H9 (cell line): ENCODE measurements at regions not wholly inside any gene's neighbourhood (a gene's known extent, or its start where the extent isn't known, plus 50 kb on each side); places are given as distances from the start of the nearest gene placed in this dataset.

Experiments
- DNase-seq: peaks from one replicate; pipeline ENCODE4 v3.0.0-alpha.2; 2017
- H2AFZ ChIP-seq: one replicate; pipeline ENCODE4 v1.6.1; 2013; ENCODE audit warnings: mild to moderate bottlenecking, low read length, control low read depth, moderate library complexity
- H2AK5ac ChIP-seq: 2 replicates; pipeline ENCODE4 v1.6.1; 2013; ENCODE audit warnings: low read length, control low read depth, mixed read lengths; ENCODE audit not compliant: insufficient read length
- H2BK120ac ChIP-seq: one replicate; pipeline ENCODE4 v1.6.1; 2013; ENCODE audit warnings: low read depth, mild to moderate bottlenecking, low read length, control low read depth, inconsistent platforms; ENCODE audit not compliant: poor library complexity, severe bottlenecking
- H2BK12ac ChIP-seq: 2 replicates; pipeline ENCODE4 v1.6.1; 2013; ENCODE audit warnings: low read length, control low read depth, mixed read lengths, low read depth; ENCODE audit not compliant: insufficient read length
- H2BK15ac ChIP-seq: 2 replicates; pipeline ENCODE4 v1.6.1; 2013; ENCODE audit warnings: low read depth, low read length, control low read depth
- H2BK20ac ChIP-seq: one replicate; pipeline ENCODE4 v1.6.1; 2013; ENCODE audit warnings: low read depth, mild to moderate bottlenecking, low read length, control low read depth, inconsistent platforms; ENCODE audit not compliant: poor library complexity, severe bottlenecking
- H2BK5ac ChIP-seq: 2 replicates; pipeline ENCODE4 v1.6.1; 2013; ENCODE audit warnings: low read length, control low read depth, mixed read lengths; ENCODE audit not compliant: insufficient read length
- H3K14ac ChIP-seq: 2 replicates; pipeline ENCODE4 v1.6.1; 2013; ENCODE audit warnings: low read length, control low read depth; ENCODE audit not compliant: insufficient read depth
- H3K18ac ChIP-seq: 2 replicates; pipeline ENCODE4 v1.6.1; 2013; ENCODE audit warnings: low read depth, mild to moderate bottlenecking, mixed read lengths, low read length, control low read depth; ENCODE audit not compliant: insufficient read length
- H3K23ac ChIP-seq: 2 replicates; pipeline ENCODE4 v1.6.1; 2013; ENCODE audit warnings: low read length, control low read depth, mixed read lengths, low read depth; ENCODE audit not compliant: insufficient read length
- H3K23me2 ChIP-seq: 2 replicates; pipeline ENCODE4 v1.6.1; 2013; ENCODE audit warnings: low read depth, mild to moderate bottlenecking, mixed read lengths, low read length, control low read depth; ENCODE audit not compliant: insufficient read length, poor library complexity, severe bottlenecking
- H3K27ac ChIP-seq: 2 replicates; pipeline ENCODE4 v1.5.1; 2013; ENCODE audit warnings: low read length, control low read depth, mixed read lengths, low read depth; ENCODE audit not compliant: insufficient read length
- H3K27me3 ChIP-seq: 2 replicates; pipeline ENCODE4 v1.6.1; 2013; ENCODE audit warnings: low read length, control low read depth, inconsistent platforms; ENCODE audit not compliant: insufficient read depth
- H3K4ac ChIP-seq: 2 replicates; pipeline ENCODE4 v1.6.1; 2013; ENCODE audit warnings: low read depth, mild to moderate bottlenecking, control low read depth, inconsistent platforms, low read length, moderate library complexity
- H3K4me1 ChIP-seq: 2 replicates; pipeline ENCODE4 v1.6.1; 2013; ENCODE audit warnings: low read length, control low read depth, inconsistent platforms; ENCODE audit not compliant: insufficient read depth
- H3K4me2 ChIP-seq: 2 replicates; pipeline ENCODE4 v1.6.1; 2013; ENCODE audit warnings: low read length, control low read depth, mixed read lengths; ENCODE audit not compliant: insufficient read length, insufficient read depth
- H3K56ac ChIP-seq: 2 replicates; pipeline ENCODE4 v1.6.1; 2013; ENCODE audit warnings: low read depth, mild to moderate bottlenecking, mixed read lengths, low read length, control low read depth; ENCODE audit not compliant: insufficient read length
- H3K79me1 ChIP-seq: 2 replicates; pipeline ENCODE4 v1.6.1; 2013; ENCODE audit warnings: low read depth, mild to moderate bottlenecking, moderate library complexity, low read length, control low read depth, inconsistent platforms; ENCODE audit not compliant: insufficient read depth, poor library complexity, severe bottlenecking
- H3K79me2 ChIP-seq: 2 replicates; pipeline ENCODE4 v1.6.1; 2013; ENCODE audit warnings: low read length, control low read depth, inconsistent platforms; ENCODE audit not compliant: insufficient read depth
- H3K9ac ChIP-seq: 2 replicates; pipeline ENCODE4 v1.6.1; 2013; ENCODE audit warnings: low read length, control low read depth, mixed read lengths; ENCODE audit not compliant: insufficient read length; ENCODE audit errors: extremely low read depth
- H3K9me3 ChIP-seq: one replicate; pipeline ENCODE4 v1.6.1; 2013; ENCODE audit warnings: low read depth, low read length, inconsistent platforms; ENCODE audit not compliant: control insufficient read depth
- H3T11ph ChIP-seq: one replicate; pipeline ENCODE4 v1.6.1; 2013; ENCODE audit warnings: mild to moderate bottlenecking, low read length, control low read depth, inconsistent platforms
- H4K20me1 ChIP-seq: one replicate; pipeline ENCODE4 v1.6.1; 2013; ENCODE audit not compliant: control insufficient read depth, insufficient read length, insufficient read depth
- H4K5ac ChIP-seq: 2 replicates; pipeline ENCODE4 v1.6.1; 2013; ENCODE audit warnings: low read depth, mild to moderate bottlenecking, mixed read lengths, low read length, control low read depth; ENCODE audit not compliant: insufficient read length
- H4K8ac ChIP-seq: replicated peaks from 2 replicates; pipeline ENCODE4 v1.6.1; 2013; ENCODE audit warnings: low read length, control low read depth, mixed read lengths, low read depth; ENCODE audit not compliant: insufficient read length
- H4K91ac ChIP-seq: 2 replicates; pipeline ENCODE4 v1.6.1; 2013; ENCODE audit warnings: low read depth, mild to moderate bottlenecking, moderate library complexity, mixed read lengths, low read length, control low read depth; ENCODE audit not compliant: insufficient read length
- H3K27ac Mint-ChIP-seq, 3 experiments: 2 replicates in 2 of 3; 3 replicates in 1 of 3; pipeline ENCODE4 v1.8.0; 2020 to 2021; ENCODE audit warnings: mixed read lengths in 3 of 3, mild to moderate bottlenecking in 1 of 3, moderate library complexity in 1 of 3
- H3K27me3 Mint-ChIP-seq: 2 replicates; pipeline ENCODE4 v1.8.0; 2021; ENCODE audit warnings: low read depth, mild to moderate bottlenecking, moderate library complexity, mixed read lengths
- H3K36me3 Mint-ChIP-seq, 3 experiments: 2 replicates in 2 of 3; 3 replicates in 1 of 3; pipeline ENCODE4 v1.8.0; 2020 to 2021; ENCODE audit warnings: low read depth in 3 of 3, mixed read lengths in 3 of 3; ENCODE audit not compliant: insufficient read depth in 1 of 3
- H3K4me1 Mint-ChIP-seq, 2 experiments: 2 replicates each; pipeline ENCODE4 v1.8.0; 2020; ENCODE audit warnings: mixed read lengths in 2 of 2
- H3K4me3 Mint-ChIP-seq, 2 experiments: 2 replicates in 1 of 2; 3 replicates in 1 of 2; pipeline ENCODE4 v1.8.0; 2020 to 2021; ENCODE audit warnings: mild to moderate bottlenecking in 2 of 2, mixed read lengths in 2 of 2, moderate library complexity in 1 of 2
- H3K9me3 Mint-ChIP-seq, 2 experiments: 2 replicates in 1 of 2; 3 replicates in 1 of 2; pipeline ENCODE4 v1.8.0; 2020; ENCODE audit warnings: mild to moderate bottlenecking in 2 of 2, mixed read lengths in 2 of 2, moderate library complexity in 1 of 2
- CTCF ChIP-seq: fragments of 200-600 bp; sonication (generic); conservative IDR thresholded peaks from 3 replicates; pipeline ENCODE4 v1.8.0; 2021; ENCODE audit warnings: antibody characterized with exemption, mild to moderate bottlenecking
- WGBS: extraction: QIAGEN DNeasy Blood & Tissue Kit; methylation state at CpG from one replicate; pipeline ENCODE4 v1.1.7; 2013; ENCODE audit warnings: missing lambda C conversion rate, low lambda C conversion rate, mixed read lengths; ENCODE audit not compliant: insufficient read length; ENCODE audit errors: extremely low coverage; 5-methylcytosine and 5-hydroxymethylcytosine counted together

GRCh38 chr7:41786404-41786803 lies 83.5 kb upstream of the INHBA start:
- Histone ChIP-seq H4K5ac (no peak overlapping the region), H3K9ac (no peak overlapping the region)

More at GRCh38 chr7:41786404-41786803, 83.5 kb upstream of the INHBA start:
- H3K4ac ChIP-seq, result no peak overlapping the region
- H3K56ac ChIP-seq, result no peak overlapping the region
- H3K27me3 ChIP-seq, result no peaks in the 10 kb centered on the region
- WGBS, result no CpG with 5 or more reads among the region's 2 CpGs
- H3K36me3 Mint-ChIP-seq, result no peaks in the 10 kb centered on the region
- H2AFZ ChIP-seq, result no peak overlapping the region
- H3K27ac Mint-ChIP-seq, result no peak overlapping the region
- no peak overlapping the region for H3K14ac ChIP-seq
- no peaks in the 10 kb centered on the region for H3K27me3 Mint-ChIP-seq
- no peak overlapping the region for H2BK5ac ChIP-seq
- H3K18ac ChIP-seq, result no peak overlapping the region
- no peaks in the 10 kb centered on the region for H3K9me3 ChIP-seq
- H3K27ac ChIP-seq, result no peak overlapping the region
- H3T11ph ChIP-seq, result no peak overlapping the region
- no peaks in the 10 kb centered on the region for H4K20me1 ChIP-seq
- H2BK120ac ChIP-seq, result no peak overlapping the region
- no peak overlapping the region for H4K91ac ChIP-seq
- no peak for DNase-seq
- no peaks in the 10 kb centered on the region for H3K23me2 ChIP-seq
- H3K4me1 Mint-ChIP-seq, result peaks cover 0 to 12% of the 10 kb centered on the region in 2 experiments; a peak in 2 of 4 replicates
- no peak overlapping the region for H3K23ac ChIP-seq
- TF ChIP-seq CTCF, result no peak
- no peaks in the 10 kb centered on the region for H3K79me2 ChIP-seq
- no peak overlapping the region for H2BK12ac ChIP-seq
- no peak overlapping the region for H2AK5ac ChIP-seq
- H2BK15ac ChIP-seq, result no peak overlapping the region
- no peak overlapping the region for H4K8ac ChIP-seq
- no peaks in the 10 kb centered on the region; the same call in 1 of the 2 replicates for H3K4me1 ChIP-seq
- H2BK20ac ChIP-seq, result no peak overlapping the region
- no peaks in the 10 kb centered on the region for H3K79me1 ChIP-seq
- no peaks in the 10 kb centered on the region for H3K9me3 Mint-ChIP-seq
- no peak overlapping the region for H3K4me3 Mint-ChIP-seq
- H3K4me2 ChIP-seq, result no peak overlapping the region
